ENCODE measurements at regions not wholly inside any gene's neighbourhood (a gene's known extent, or its start where the extent isn't known, plus 50 kb on each side); places are given as distances from the start of the nearest gene placed in this dataset.

GRCh38 chr13:91085127-91085526, 262.4 kb upstream of the MIR17HG start:
- no peak for DNase-seq

DNA sequence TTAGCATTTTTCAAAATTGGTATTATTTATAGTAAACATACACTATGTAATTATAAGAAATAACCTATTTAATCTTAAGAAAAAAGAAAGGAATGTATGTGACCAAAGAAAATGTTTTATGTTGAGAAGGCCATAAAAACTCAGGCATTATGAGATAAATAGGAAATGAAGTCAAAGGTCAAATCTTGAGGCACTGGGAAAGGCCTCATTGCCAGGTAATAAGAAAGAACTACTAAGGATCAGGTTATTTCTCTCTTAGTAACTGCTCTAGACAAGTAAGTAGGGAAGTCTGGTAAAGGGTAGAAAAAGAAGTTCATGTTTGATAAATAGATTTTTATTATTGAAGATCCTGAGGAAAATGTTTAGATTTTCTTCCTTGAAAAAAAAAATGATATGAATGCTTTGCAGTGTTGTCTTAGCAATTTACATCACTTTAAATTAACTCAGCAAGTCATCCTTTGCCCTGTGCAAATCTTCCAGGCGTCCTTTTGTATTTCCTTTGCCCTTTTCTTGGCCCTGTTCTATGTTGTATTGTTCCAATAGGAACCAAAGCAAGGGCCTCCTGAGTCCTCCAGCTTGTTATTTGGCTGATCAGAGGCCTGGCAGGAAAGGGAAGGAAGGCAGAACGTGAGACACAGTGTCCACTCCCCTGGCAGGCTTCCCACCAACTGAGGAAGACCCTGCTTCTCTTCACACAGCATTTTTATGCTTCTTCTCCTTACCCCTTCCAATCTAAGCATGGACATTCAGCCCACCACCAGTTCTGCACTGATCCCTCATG, 260.4 kb upstream of the MIR17HG start:
- DNase-seq = no peak

DNA sequence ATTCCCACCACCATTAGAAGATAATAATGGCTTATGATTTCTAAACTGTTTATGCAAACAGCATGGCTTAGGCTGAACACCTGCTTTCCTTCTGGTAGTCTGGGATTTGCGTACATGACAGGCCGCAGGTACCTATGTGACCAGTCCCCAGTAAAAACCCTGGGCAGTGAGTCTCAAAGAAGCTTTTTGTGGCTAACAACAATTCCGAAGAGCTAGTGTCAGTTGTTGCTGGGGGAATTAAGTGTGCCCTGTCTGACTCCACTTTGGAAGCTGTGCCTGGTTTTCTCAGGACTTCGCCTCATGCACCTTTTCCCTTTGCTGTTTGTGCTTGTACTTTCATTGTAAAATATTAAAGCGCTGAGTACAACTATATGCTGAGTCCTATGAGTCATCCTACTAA, 250.2 kb upstream of the MIR17HG start:
- no peak for DNase-seq

DNA sequence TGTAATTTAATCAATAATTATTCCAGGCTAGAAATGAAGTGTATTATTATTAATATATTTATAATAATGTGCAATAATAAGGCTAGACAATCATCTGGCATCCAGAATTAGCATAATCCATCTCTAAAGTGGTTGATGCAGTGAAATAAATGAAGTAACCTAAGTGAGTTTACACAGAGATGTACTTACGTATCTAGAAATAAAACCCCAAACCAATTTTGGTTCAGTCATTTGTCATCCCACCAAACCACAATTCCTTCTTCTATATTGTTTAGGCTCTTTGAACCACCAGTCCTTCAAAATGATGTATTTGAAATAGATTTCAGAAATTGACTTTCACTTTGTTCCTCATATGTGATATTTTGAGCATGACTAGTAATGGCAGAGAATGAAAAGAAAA, 247.6 kb upstream of the MIR17HG start:
- DNase-seq = no peak

GRCh38 chr13:91100944-91101343, 246.5 kb upstream of the MIR17HG start:
- DNase-seq = no peak

DNA sequence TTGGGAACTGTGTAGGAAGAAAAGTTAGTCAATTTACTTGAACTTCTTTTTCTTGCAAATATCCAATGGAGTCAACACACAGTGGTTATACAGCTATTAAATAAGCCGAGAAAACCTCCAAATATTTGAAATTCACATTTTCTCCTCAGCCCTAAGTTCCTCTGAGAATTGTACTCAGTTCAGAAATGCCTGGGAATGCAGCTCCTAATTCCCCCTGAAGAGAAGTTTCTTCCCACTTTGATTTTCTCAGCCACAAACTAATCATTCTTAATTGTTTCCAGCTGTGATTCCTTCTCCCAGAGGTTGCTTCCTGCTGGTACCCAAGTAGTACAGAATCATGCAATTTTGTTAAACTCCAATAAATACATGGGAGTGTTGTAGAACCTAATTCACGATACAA, 246.1 kb upstream of the MIR17HG start:
- no peak for DNase-seq

DNA sequence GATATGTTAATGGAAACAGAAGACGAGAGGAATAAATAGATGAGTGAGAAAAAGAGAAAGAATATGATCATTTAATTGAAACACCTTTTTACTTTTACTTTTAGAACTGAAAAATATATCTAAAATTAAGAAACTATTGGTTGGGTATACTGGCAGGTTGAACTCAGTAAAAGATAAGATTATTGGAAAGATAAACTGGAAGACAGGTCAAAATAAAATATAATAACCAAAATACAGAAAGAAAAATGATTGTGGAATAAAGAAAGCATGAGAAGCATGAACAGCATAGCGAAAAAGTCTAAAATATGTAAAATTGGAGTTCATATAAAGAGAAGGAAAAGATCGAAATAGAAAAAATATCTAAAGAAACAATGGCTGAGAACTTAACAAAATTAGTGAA, 242.2 kb upstream of the MIR17HG start:
- no peak for DNase-seq

- no peak for DNase-seq
These were observed 240.9 kb upstream of the MIR17HG start for GRCh38 chr13:91106565-91106964.

- DNase-seq = no peak
These were observed 239.2 kb upstream of the MIR17HG start for GRCh38 chr13:91108315-91108714.

GRCh38 chr13:91111476-91112200, 235.8 kb upstream of the MIR17HG start:
- no peak for DNase-seq

- no peak for DNase-seq
These were observed 235.1 kb upstream of the MIR17HG start for GRCh38 chr13:91112201-91112923.

GRCh38 chr13:91112924-91113277, 234.6 kb upstream of the MIR17HG start:
- no peak for DNase-seq

- no peak for DNase-seq
These were observed 231.7 kb upstream of the MIR17HG start for GRCh38 chr13:91115776-91116175.

GRCh38 chr13:91117351-91117750, 230.1 kb upstream of the MIR17HG start:
- no peak for DNase-seq

DNA sequence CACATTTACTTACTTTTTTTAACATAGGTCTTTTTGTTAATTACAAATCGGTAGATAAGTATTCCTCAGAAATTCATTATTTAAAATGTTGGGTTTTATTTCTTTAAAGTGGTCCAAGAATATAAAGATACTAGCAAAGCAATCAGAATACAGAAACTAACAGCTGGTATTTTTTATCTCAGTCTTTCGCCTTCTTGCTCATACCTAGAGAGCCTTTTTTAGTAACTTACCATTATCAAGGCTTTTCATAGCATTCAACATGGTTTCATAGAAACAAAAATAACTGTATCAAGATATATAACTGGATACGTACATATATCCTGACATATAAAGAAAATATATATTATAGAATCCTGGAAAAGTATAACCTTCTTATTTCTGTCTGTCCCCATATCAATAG, 227.8 kb upstream of the MIR17HG start:
- DNase-seq = no peak

DNA sequence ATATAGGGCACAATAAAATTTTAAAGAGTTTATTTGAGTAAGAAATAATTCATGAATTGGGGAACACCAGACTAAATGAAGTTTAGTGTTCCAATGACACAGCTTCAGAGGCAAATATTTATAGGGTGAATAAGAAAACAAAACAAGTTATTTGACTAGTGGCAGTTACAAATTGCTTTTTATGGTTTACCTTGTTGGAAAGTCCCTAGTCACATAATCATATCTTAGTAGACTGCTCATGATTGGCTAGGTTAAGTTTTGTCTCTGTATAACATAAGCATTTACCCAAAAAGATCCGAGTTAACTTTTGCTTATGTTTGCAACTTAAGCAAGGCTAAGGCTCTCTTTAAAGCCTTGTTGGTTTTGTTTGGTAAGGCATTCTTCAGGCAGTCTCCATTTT, 224.7 kb upstream of the MIR17HG start:
- no peak for DNase-seq

DNA sequence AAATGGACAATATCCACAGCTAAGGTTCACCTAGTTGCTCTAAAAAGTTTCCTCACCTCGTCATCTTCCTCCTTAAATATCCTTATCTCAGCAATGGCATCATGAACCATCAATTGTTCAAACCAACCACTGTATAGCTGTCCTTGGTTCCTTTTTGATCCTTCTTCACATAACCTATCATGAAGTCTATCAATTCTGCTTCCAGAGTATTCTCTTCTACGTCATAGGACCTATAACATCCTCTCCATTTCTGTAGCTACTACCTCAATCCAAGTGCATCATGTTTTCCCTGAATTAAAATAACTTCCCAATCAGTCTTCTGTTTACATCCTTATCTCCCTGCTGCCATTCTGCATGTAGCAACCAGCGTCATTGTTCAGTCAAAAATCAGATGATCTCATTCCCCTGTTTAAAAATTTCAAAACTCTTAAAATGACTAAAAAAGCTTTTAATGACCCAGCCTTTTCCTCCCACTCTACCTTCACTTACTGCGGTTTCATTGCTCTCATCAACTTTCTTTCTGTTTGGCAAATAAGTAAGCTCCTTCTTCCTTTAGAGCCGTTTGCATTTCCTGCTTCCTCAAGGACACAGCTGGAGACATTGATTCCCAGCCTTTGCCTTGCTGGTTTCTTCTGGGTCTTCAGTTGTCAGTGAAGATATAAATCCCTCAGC, 223.9 kb upstream of the MIR17HG start:
- no peak for DNase-seq

- no peak for DNase-seq
These were observed 220.7 kb upstream of the MIR17HG start for GRCh38 chr13:91126806-91127205.

GRCh38 chr13:91127995-91128394, 219.5 kb upstream of the MIR17HG start:
- DNase-seq = no peak

- no peak for DNase-seq
These were observed 215.1 kb upstream of the MIR17HG start for GRCh38 chr13:91132381-91132780.

DNA sequence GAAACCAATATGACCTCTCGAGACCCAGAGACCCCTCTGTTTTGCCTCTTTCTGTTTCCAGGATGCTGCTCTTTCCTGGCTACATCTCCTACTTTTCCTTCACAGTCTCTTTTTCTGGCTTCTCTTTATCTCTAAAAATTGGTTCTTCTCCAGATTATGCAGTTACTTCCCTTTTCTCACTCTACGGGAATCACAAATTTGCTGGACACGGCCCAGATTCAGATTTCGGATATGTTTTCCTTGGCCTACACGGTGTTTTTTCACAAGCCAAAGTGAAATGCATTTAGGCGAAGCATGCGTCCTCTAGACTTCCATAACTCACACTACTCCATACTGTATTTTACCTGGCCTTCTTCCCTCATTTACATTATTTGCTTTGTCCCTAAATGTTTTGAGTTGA, 214.7 kb upstream of the MIR17HG start:
- no peak for DNase-seq

- peak; percentile 36 for DNase-seq
These were observed 213.3 kb upstream of the MIR17HG start for GRCh38 chr13:91133941-91134802.

Data from DMS79 treated with DMSO at 0.1 percent for 48 hours (cell line).